WERI-Rb-1 (cell line): ENCODE measurements at regions not wholly inside any gene's neighbourhood (a gene's known extent, or its start where the extent isn't known, plus 50 kb on each side); places are given as distances from the start of the nearest gene placed in this dataset.

Experiments used
- DNase-seq: peaks from one replicate; pipeline ENCODE4 v3.0.0-alpha.2; 2020
- H3K27ac ChIP-seq: fragments of 250-450 bp; sonication (Bioruptor Pico); 2 replicates; pipeline ENCODE4 v1.5.1; 2020; ENCODE audit warnings: mild to moderate bottlenecking, moderate library complexity
- H3K27me3 ChIP-seq: fragments of 250-450 bp; sonication (Bioruptor Pico); 2 replicates; pipeline ENCODE4 v1.5.1; 2021; ENCODE audit warnings: mild to moderate bottlenecking, low read depth, moderate library complexity; ENCODE audit not compliant: insufficient read depth, severe bottlenecking
- H3K36me3 ChIP-seq: fragments of 250-450 bp; sonication (Bioruptor Pico); 2 replicates; pipeline ENCODE4 v1.5.1; 2020; ENCODE audit warnings: mild to moderate bottlenecking, moderate library complexity
- H3K4me3 ChIP-seq: 2 replicates; pipeline ENCODE4 v1.5.1; 2011; ENCODE audit warnings: low read depth, mild to moderate bottlenecking, control low read depth, low read length
- H3K9me3 ChIP-seq: fragments of 250-450 bp; sonication (Bioruptor Pico); 2 replicates; pipeline ENCODE4 v1.5.1; 2021; ENCODE audit warnings: mild to moderate bottlenecking, moderate library complexity; ENCODE audit not compliant: severe bottlenecking
- TF ChIP-seq, protein P1 (sequence below): IDR thresholded peaks from 2 replicates; pipeline ENCODE4 v1.5.1; 2011; ENCODE audit warnings: low read depth, mild to moderate bottlenecking, control low read depth, inconsistent platforms, low read length

DNA sequence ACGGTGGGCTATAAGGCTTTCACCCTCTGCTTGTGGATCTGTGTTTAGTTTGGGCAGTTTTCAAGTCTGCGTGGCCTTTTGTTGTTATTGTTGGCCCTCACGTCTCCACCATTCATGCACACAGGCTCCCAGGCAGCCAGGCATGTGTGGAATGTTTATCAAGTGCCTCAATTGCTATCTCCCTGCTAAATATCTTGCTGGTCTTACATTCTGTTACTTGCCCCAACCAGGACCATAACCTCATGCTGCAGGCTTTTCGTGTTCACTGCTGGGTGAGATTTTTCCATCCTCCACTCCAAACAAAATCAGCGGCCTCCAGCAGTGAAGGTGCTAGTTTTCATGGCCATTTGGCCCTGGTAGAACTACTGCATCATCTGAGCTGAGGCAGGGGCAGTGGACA lies 63.0 kb upstream of the DSC1 start:
- H3K27ac ChIP-seq, result no peak overlapping the region
- DNase-seq, result no peak
- TF ChIP-seq, protein P1, sequence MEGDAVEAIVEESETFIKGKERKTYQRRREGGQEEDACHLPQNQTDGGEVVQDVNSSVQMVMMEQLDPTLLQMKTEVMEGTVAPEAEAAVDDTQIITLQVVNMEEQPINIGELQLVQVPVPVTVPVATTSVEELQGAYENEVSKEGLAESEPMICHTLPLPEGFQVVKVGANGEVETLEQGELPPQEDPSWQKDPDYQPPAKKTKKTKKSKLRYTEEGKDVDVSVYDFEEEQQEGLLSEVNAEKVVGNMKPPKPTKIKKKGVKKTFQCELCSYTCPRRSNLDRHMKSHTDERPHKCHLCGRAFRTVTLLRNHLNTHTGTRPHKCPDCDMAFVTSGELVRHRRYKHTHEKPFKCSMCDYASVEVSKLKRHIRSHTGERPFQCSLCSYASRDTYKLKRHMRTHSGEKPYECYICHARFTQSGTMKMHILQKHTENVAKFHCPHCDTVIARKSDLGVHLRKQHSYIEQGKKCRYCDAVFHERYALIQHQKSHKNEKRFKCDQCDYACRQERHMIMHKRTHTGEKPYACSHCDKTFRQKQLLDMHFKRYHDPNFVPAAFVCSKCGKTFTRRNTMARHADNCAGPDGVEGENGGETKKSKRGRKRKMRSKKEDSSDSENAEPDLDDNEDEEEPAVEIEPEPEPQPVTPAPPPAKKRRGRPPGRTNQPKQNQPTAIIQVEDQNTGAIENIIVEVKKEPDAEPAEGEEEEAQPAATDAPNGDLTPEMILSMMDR, result no peak

DNA sequence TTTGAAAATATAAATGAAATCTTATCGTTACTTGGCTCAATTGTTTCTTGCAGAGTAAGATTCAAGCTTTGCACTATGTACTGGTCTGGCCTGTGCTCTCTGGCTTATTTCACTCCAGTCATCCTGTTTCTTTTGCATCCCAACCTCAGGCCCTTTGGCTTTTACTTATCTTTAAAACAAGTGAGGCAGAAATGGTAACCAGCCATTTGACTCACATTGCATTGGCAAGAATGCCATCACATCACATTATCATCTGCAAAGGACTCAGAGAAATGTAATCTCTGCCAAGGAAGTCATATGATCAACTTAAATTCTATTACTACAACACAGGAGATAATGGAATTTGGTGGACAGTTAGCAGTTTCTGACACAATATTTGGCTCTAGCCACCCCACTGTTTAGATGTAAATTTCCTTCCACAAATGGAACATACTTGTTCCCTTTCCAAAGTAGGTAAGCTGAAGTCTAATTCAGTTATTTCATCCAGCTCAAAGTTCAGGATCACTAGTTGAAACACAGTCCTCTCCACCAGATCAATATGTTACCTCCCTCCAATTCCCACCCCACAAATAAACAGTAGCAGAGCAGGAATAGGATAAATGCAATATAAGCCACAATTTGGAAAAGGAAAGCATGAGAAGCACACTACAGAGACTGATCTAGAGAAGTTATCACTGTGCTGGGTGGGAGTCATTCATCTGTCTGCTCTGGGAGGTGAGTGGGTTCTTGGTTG lies 65.0 kb upstream of the DSC1 start:
- H3K9me3 ChIP-seq, result no peaks in the 10 kb centered on the region
- H3K27ac ChIP-seq, result no peak overlapping the region
- no peak for DNase-seq
- H3K27me3 ChIP-seq, result no peaks in the 10 kb centered on the region
- TF ChIP-seq, protein P1, result no peak
- no peak overlapping the region for H3K4me3 ChIP-seq
- H3K36me3 ChIP-seq, result no peaks in the 10 kb centered on the region

More for the DNA sequence above, 63.0 kb upstream of the DSC1 start:
- H3K4me3 ChIP-seq, result no peak overlapping the region
- no peaks in the 10 kb centered on the region for H3K27me3 ChIP-seq
- no peaks in the 10 kb centered on the region for H3K36me3 ChIP-seq
- no peaks in the 10 kb centered on the region for H3K9me3 ChIP-seq

DNA sequence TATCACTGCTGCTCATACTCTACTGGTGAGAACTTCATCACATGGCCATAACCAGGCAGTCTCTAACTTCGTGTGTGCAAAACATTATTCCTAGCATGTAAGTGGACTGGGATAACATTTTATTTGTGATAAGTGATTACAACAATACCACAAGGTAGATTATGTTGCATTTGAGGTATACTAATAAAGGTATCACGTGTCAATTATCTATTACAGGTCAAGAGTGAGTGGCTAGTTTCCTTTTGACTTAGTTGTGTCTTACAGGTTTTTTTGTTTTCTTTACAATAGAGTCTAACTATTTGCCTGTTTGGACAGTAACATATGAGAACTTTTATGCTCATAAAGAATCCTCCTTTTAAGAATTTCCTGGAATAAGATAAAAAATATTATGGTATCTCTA lies 67.2 kb upstream of the DSC1 start:
- H3K4me3 ChIP-seq, result no peak overlapping the region
- H3K27ac ChIP-seq, result no peak overlapping the region
- TF ChIP-seq, protein P1, result no peak

DNA sequence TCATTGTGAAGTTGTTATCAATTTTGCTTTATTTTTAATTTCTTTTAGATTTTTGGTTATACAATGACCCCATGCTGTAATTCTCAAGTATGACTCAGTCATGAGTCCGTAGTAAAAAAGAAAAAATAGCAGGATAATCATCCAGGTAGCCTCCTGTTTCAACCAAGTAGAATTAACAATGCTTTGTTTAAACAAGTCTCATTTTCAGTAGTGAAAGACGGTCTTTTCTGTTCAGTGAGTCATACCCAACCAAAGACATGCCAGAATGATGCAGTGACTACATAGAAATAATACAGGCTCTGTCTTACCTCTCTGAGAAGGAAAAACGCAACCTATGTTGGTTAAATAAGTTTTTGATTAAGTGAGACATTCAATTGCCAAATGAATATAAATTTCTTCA lies 67.8 kb upstream of the DSC1 start:
- Histone ChIP-seq H3K27me3 (no peaks in the 10 kb centered on the region), H3K4me3 (no peak overlapping the region), H3K36me3 (no peaks in the 10 kb centered on the region), H3K27ac (no peak overlapping the region), H3K9me3 (no peaks in the 10 kb centered on the region)
- DNase-seq, result no peak
- TF ChIP-seq, protein P1, result no peak

More for the DNA sequence above, 67.2 kb upstream of the DSC1 start:
- Histone ChIP-seq H3K27me3 (no peaks in the 10 kb centered on the region), H3K9me3 (no peaks in the 10 kb centered on the region), H3K36me3 (no peaks in the 10 kb centered on the region)
- no peak for DNase-seq

DNA sequence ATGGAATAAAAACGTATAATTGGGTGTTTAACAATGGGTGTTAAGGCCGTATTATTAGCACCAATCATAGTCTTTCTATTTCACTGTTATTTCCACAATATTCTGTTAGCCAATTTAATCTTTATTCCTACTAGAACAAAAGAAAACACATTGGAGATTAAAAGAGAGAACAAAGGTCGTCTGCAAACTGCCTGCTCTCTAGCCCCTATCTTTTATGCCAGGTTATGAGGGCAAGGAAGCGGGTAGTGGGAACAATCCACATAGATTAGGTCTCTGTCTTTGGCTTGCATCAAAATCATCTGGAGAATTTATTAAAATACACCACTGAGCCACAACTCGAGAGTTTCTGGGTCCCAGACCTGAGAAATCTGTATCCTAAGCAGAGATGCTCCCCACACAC lies 69.4 kb upstream of the DSC1 start:
- DNase-seq, result no peak
- Histone ChIP-seq H3K27ac (no peak overlapping the region), H3K27me3 (no peaks in the 10 kb centered on the region), H3K36me3 (no peaks in the 10 kb centered on the region), H3K9me3 (no peaks in the 10 kb centered on the region), H3K4me3 (no peak overlapping the region)
- TF ChIP-seq, protein P1, result no peak
